K562 (cell line): ENCODE measurements at regions not wholly inside any gene's neighbourhood (a gene's known extent, or its start where the extent isn't known, plus 50 kb on each side); places are given as distances from the start of the nearest gene placed in this dataset.

Experiments
- ATAC-seq: fragments of 200-7000 bp; cut with Tn5 transposase; 3 replicates; pipeline ENCODE4 v1.9.1; 2020; ENCODE audit warnings: moderate library complexity
- BruUV-seq: library from RNA; stranded (reverse); fragments of 400-500 nt; replicated peaks from 2 replicates; lab custom pipeline; 2021; lab: Mats Ljungman, UMichigan
- CTCF ChIA-PET: fragments of 300-600 bp; formaldehyde crosslinking; extraction: SDS; loops from one replicate; lab custom pipeline; 2021; ENCODE audit warnings: low intra/inter-chr PET ratio; lab: Yijun Ruan, JAX
- POLR2A ChIA-PET: fragments of 300-600, 350-650 bp; sonication (Branson Sonifier 250); formaldehyde crosslinking; extraction: SDS; loops from one replicate; lab custom pipeline; 2021; ENCODE audit warnings: antibody characterized with exemption, inconsistent platforms; lab: Yijun Ruan, JAX
- DNase-seq, 4 experiments: peaks; one replicate each; pipeline versions ENCODE4 v3.0.0 to v3.0.0-alpha.2; 2011 to 2018; ENCODE audit warnings: low spot score in 3 of 4, mixed read lengths in 3 of 4; ENCODE audit errors: extremely low read depth in 1 of 4
- FAIRE-seq: peaks from 2 replicates; lab custom pipeline; 2011; peaks lifted over from hg19 to GRCh38; lab: Jason Lieb, UNC
- H2AFZ ChIP-seq: 2 replicates; pipeline ENCODE4 v1.6.0; 2011; ENCODE audit warnings: low read depth, low read length, control low read depth, inconsistent platforms
- H3K27ac ChIP-seq: fragments of 200-600 bp; 3 replicates; pipeline ENCODE4 v1.8.0; 2011; ENCODE audit warnings: low read depth, mild to moderate bottlenecking, control low read depth, inconsistent platforms, low read length, moderate library complexity, mixed read lengths; ENCODE audit errors: extremely low read depth
- H3K27me3 ChIP-seq, 2 experiments: fragments of 300-600 bp in 1 of 2; 2 replicates in 1 of 2; 3 replicates in 1 of 2; pipeline versions ENCODE4 v1.6.0 to v1.8.0; 2011; ENCODE audit warnings: inconsistent platforms in 2 of 2, low read length in 2 of 2, mild to moderate bottlenecking in 1 of 2, mixed read lengths in 1 of 2, moderate library complexity in 1 of 2; ENCODE audit not compliant: control insufficient read depth in 2 of 2, insufficient read depth in 2 of 2
- H3K36me3 ChIP-seq: fragments of 300-600 bp; 3 replicates; pipeline ENCODE4 v1.8.0; 2011; ENCODE audit warnings: mild to moderate bottlenecking, low read length, inconsistent platforms; ENCODE audit not compliant: control insufficient read depth, insufficient read depth
- H3K4me1 ChIP-seq, 2 experiments: fragments of 200-600 bp in 1 of 2; replicated peaks in 1 of 2; 2 replicates in 1 of 2; 3 replicates in 1 of 2; pipeline versions ENCODE4 v1.5.1 to v1.8.0; 2011; ENCODE audit warnings: inconsistent platforms in 2 of 2, low read length in 2 of 2, mild to moderate bottlenecking in 1 of 2, mixed read lengths in 1 of 2, moderate library complexity in 1 of 2; ENCODE audit not compliant: control insufficient read depth in 2 of 2, insufficient read depth in 2 of 2
- H3K4me2 ChIP-seq: 2 replicates; pipeline ENCODE4 v1.6.1; 2011; ENCODE audit warnings: low read length, control low read depth, inconsistent platforms, mixed read lengths; ENCODE audit not compliant: insufficient read depth
- H3K4me3 ChIP-seq: fragments of 200-600 bp; sonication (generic), shearing (Covaris generic); 2 replicates; pipeline ENCODE4 v1.5.1; 2016; ENCODE audit warnings: control low read depth, inconsistent platforms
- H3K79me2 ChIP-seq: fragments of 200-600 bp; 3 replicates; pipeline ENCODE4 v1.8.0; 2011; ENCODE audit warnings: low read length, inconsistent platforms; ENCODE audit not compliant: control insufficient read depth, insufficient read depth
- H3K9ac ChIP-seq, 2 experiments: 2 replicates each; pipeline versions ENCODE4 v1.6.0 to v1.6.1; 2011; ENCODE audit warnings: low read depth in 2 of 2, low read length in 2 of 2, control low read depth in 1 of 2, inconsistent platforms in 1 of 2, mild to moderate bottlenecking in 1 of 2, mixed read lengths in 1 of 2; ENCODE audit not compliant: insufficient read depth in 1 of 2
- H3K9me1 ChIP-seq: one replicate; pipeline ENCODE4 v1.6.0; 2011; ENCODE audit warnings: inconsistent platforms, mild to moderate bottlenecking, low read length, moderate library complexity; ENCODE audit not compliant: control insufficient read depth, insufficient read depth
- H3K9me3 ChIP-seq: replicated peaks from 2 replicates; pipeline ENCODE4 v1.5.1; 2011; ENCODE audit warnings: low read depth, low read length, inconsistent platforms; ENCODE audit not compliant: control insufficient read depth, insufficient read depth
- H4K20me1 ChIP-seq: replicated peaks from 2 replicates; pipeline ENCODE4 v1.6.1; 2011; ENCODE audit warnings: low read length, inconsistent platforms, mixed read lengths; ENCODE audit not compliant: control insufficient read depth, insufficient read depth
- CBX1 ChIP-seq: sonication (generic); IDR thresholded peaks from 2 replicates; pipeline ENCODE4 v1.6.1; 2016; ENCODE audit warnings: antibody characterized with exemption, low read depth, mild to moderate bottlenecking
- DIDO1 ChIP-seq: fragments of 450-650 bp; IDR thresholded peaks from 2 replicates; pipeline ENCODE4 v1.6.1; 2016; ENCODE audit warnings: low read depth, missing biosample characterization, missing genetic modification characterization
- DNMT1 ChIP-seq: fragments of 450-650 bp; IDR thresholded peaks from 2 replicates; pipeline ENCODE4 v1.6.1; 2016; ENCODE audit warnings: antibody characterized with exemption, mild to moderate bottlenecking
- NCOA4 ChIP-seq: fragments of 450-650 bp; IDR thresholded peaks from 2 replicates; pipeline ENCODE4 v1.6.1; 2018; ENCODE audit warnings: mild to moderate bottlenecking; ENCODE audit not compliant: partially characterized antibody
- SAFB2 ChIP-seq: fragments of 200-400 bp; formaldehyde crosslinking; IDR thresholded peaks from 2 replicates; pipeline ENCODE4 v1.6.1; 2018; ENCODE audit warnings: borderline replicate concordance, low read length, low read depth, moderate library complexity; ENCODE audit not compliant: severe bottlenecking
- ZNF584 ChIP-seq: fragments of 200-800 bp; sonication (Bioruptor generic); IDR thresholded peaks from 2 replicates; pipeline ENCODE4 v1.6.1; 2016; ENCODE audit warnings: low read depth, mild to moderate bottlenecking, missing genetic modification characterization, missing compliant biosample characterization
- WGBS: fragments of 100-300 bp; shearing (Covaris generic); methylation state at CpG from one replicate; pipeline ENCODE4 v1.1.6; 2016; ENCODE audit warnings: low coverage, mixed read lengths; ENCODE audit not compliant: insufficient coverage; ENCODE audit errors: missing lambda C conversion rate; 5-methylcytosine and 5-hydroxymethylcytosine counted together
- in situ Hi-C: fragments of 300-500 bp; cut with MboI; formaldehyde crosslinking; loops from 4 replicates; pipeline ENCODE4 v1.15.0; 2018; ENCODE audit warnings: inconsistent platforms, mixed read lengths
- intact Hi-C: fragments of 100-400 bp; cut with micrococcal nuclease; formaldehyde crosslinking; loops from 2 replicates; pipeline ENCODE4 v1.14.2; 2022

GRCh38 chr13:62850331-62850730 is 1434.7 kb upstream of the PCDH20 start (continued):
- no peak for TF ChIP-seq CBX1
- TF ChIP-seq ZNF584 (CRISPR knock-in tag): no peak
- no peak for TF ChIP-seq SAFB2
- no peak for TF ChIP-seq DIDO1 (tag)

DNA sequence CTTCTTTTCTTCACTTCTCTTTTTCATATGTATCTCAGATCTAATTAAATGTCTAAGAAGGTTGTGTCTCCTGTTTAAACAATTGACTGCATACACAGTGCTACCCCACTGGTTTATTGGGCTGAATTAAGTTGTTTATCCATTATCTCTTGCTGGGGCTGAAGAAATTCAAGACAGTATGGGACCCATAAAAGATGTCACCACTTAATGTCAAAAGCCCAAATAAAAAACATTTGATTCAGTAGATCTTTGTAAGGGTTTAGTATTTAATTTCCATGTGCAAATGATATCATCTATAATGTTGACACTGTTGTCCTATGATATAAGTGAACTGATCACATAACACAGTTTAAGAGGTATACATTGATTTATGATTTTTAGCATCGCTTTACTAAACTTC is 1431.9 kb upstream of the PCDH20 start:
- H3K79me2 ChIP-seq: no peaks in the 10 kb centered on the region
- 0% methylated on average over 1 of the region's 1 CpG for WGBS
- no peaks in the 10 kb centered on the region for H3K9me3 ChIP-seq
- no peak overlapping the region for H3K27ac ChIP-seq
- no peaks in the 10 kb centered on the region for H4K20me1 ChIP-seq
- no peaks in the 10 kb centered on the region for H3K9me1 ChIP-seq
- in situ Hi-C loops (no loop called here), intact Hi-C loops (no loop called here)
- no peak overlapping the region for H2AFZ ChIP-seq
- no peak for ATAC-seq
- no peaks in the 10 kb centered on the region for H3K36me3 ChIP-seq
- no peaks in the 10 kb centered on the region for H3K4me1 ChIP-seq
- H3K27me3 ChIP-seq: no peaks in the 10 kb centered on the region
- H3K4me3 ChIP-seq: no peak overlapping the region
- no peak for FAIRE-seq
- no peak overlapping the region for H3K4me2 ChIP-seq
- POLR2A ChIA-PET: no interaction called here
- no peak overlapping the region for H3K9ac ChIP-seq
- TF ChIP-seq DNMT1 (no peak), NCOA4 (no peak)
- no peak for DNase-seq
- CTCF ChIA-PET: no interaction called here
- BruUV-seq: no TSS peak
